ENCODE measurements at regions not wholly inside any gene's neighbourhood (a gene's known extent, or its start where the extent isn't known, plus 50 kb on each side); places are given as distances from the start of the nearest gene placed in this dataset.

DNA sequence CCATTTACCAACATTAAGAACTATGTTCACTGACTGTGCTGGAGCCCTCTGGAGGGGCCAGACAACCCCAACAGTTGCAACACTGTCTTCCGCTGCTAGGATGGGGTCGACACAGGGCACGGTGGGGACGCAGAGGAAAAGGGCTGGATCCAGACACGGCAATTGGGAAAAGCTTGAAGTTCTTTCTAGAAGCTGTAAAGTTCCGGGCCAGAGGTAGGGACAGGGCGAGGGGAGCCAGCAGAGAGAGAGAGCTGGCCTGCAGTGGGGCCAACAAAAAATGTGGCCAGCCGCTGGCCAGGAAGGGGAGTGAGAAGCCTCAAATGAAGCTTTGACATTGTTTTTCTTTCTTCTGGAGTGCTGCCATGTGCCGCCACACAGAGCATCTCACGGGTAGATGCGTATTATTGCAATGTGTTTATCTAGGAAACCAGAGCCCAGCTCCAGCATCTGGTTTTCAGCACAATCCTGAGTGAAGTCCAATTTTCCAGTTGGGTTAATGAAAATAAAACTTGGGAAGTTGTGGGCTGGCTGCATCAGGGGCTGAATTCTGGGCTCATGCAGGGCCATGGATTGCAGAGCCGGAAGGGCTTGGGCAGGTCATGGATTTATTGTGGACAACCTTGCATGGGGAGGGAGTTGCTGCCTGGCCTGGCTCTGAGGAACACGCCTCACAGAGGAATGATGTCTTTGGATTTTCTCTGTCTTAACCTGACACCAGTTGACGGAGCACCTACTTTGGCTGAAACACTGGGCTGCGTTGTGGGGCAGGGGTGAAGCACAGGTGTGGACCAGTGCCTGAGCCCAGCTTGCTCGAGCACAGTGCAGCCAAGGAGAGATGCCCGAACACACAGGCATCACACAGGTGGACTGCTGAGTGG lies 67.6 kb upstream of the AMPD3 start:
- no peak for DNase-seq

DNA sequence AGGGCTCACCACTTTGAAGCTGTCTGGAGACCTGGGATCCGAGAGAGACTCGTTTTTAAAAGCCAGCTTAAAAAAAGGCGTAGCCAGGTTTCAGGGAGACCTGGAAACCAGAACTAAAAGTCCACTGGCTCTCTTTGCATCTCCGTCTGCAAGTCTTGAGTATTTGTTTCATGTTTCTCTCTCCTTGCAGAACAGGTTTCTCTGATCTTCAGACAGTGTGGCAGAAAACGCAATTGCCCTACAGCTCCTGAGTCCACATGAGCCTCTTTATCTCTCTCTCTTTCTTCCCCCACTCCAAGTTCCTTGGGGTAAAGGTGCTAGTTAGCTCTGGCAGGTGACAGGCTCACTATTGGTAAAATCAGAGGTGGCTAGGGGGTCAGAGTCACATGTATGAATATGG lies 67.0 kb upstream of the AMPD3 start:
- DNase-seq: no peak

DNA sequence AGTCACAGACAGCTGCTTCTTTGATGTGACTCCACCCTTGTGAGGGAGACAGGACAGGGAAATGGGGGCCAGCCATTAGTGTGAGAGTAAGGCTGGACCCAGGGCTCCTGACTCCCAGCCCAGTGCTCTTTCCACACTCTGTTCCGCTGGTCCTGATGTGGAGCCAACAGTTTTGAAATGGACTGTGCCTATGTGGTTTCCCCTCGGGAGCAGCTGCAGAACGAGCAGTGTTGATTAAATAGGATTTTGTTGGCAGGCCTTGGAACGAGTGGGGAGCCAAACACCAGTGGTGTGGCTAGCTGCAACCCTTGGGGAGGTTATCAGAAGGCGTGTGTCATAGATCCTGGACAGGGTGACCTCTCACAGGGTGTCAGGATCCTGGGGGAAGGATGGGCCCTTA lies 66.5 kb upstream of the AMPD3 start:
- DNase-seq: no peak

DNA sequence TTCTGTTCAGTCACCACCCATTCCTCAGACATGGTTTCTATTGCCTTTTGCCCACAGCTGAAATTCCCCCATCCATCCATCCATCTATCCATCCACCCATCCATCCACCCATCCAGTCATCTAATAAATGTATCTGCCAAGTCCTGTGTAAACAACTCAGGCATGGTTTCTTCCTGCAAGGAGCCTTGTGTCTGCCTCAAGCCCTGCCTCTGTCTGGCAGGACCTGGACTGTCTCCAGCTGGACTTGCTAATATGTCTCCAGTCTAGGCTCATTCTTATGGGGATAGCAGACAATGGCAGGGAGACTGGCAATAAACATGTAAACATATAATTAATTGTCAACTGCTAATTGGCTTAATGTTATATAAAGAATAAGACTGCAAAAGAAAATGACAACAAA lies 64.7 kb upstream of the AMPD3 start:
- no peak for DNase-seq

DNA sequence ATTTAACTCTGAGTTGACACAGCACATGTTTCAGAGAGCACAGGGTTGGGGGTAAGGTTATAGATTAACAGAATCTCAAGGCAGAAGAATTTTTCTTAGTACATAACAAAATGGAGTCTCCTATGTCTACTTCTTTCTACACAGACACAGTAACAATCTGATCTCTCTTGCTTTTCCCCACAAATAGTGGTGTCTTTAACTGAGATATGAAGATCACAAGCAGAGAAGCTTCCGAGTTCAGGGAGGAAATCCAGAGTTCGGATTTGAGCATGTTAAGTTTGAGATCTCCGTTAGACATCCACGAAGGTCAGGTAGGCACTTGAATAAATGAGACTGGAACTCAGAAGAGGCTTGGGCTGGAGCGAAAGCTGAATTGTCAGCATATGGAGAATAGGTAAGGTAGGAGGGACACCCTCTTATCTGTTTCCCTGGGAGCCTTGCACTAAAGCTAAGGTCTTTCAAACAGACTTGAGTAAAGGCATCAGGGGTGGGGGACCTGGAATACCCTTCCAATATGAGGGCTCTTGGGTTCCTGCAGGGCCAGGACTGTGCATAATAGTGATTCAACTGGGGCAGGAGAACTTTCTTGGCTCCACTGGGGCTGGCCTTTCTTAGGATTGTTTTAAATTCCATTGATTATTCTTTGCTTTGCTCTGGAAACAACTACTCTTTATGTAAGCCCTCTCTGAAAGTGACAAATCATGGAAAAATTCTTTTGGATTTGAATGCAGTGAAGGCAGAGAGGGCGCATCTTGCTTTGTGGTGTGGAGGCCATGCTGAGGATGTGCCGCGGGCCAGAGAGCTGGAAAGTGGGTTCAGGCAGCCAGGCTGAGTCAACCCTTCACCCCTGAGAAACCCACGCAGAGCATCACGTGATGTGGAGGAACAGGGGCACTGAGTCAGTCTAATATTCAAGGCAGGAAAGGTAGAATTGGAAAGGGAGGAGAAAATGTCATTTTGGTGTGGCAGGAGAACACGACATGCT lies 62.7 kb upstream of the AMPD3 start:
- no peak for DNase-seq

DNA sequence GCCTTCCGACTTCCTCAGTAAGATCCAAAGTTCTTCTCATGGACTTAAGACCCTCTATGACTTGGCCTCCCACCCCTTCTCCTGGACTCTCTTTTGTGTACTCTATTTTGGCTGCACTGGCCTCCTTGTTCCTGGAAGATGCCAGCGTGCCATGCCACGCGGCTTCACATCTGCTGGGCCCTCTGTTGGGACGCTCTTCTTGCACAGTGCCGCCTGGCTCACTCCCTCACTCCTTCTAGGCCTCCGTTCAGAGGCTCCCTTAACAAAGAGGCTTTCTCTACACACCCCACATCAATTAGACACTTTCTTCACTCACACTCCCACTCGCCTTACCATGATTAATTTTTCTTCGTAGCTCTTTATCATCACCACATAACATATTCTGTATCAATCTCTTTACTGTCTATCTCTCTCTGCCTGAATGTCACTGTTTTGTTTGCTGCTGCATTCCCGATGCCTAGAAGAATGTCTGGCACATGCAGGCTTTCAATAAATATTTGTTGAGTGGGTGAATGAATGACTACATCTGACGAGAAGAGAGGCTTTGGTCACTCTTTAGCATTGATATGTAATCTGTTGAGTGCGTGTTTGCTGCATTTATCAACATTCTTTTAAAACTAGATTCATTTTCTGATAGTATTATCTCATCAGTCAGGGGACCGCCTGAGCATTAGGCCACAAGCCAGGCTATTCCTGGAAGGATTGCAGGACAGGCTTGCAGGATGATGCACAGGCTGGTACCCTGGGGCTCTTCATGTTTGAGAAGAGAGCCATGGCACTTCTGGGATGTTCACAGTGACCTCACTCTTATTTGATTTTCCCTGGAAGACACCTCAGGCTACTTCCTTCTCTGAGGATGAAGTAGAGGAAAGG lies 60.6 kb upstream of the AMPD3 start:
- no peak for DNase-seq

DNA sequence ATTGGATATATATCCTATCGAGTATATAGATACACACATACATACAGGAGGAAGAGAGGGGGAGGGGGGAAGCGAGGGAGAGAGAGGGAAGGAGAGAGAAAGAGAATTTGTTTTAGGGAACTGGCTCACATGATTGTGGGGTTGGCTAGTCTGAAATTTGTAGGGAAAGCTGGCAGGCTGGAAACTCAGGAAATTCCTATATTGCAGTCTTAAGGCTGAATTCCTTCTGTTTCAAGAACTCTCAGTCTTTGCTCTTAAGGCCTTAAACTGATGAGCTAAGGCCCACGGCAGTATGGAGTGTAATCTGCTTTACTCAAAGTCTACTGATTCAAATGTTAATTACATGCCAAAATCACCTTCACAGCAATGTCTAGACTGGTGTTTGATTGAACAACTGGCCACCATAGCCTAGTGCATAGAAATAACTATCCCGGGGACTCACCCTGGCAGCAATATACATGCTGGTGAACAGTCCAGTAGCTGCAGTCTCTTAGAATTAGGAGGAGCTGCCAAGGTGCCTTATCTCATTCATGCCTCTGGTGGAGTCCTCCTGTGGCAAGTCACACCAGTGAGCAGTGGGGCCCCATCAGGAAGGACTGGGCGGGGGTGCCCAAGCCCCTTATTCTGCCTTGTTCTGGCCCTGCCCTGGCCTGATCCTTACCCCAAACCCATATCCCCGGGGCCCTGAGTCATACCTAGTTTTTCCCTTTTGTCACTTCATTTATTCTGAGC lies 59.7 kb upstream of the AMPD3 start:
- no peak for DNase-seq

DNA sequence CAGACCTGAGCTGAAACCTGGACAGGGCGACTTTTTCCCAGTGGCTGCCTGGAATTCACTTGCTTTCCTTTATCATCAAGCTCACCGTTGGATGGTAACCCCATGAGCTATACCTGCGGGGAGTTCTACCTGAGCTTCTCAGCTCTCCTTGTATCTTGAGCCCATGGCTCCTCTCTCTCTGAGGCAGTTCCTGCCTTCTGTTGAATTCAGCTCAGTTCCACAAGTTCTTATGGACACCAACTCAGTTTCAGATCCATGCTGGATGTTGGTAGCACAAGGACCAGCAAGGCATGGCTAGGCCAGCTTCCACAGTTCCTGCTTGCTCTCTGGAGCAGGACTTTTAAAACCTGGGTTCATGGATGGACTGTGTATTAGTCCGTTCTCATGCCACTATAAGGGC lies 58.3 kb upstream of the AMPD3 start:
- no peak for DNase-seq

DNA sequence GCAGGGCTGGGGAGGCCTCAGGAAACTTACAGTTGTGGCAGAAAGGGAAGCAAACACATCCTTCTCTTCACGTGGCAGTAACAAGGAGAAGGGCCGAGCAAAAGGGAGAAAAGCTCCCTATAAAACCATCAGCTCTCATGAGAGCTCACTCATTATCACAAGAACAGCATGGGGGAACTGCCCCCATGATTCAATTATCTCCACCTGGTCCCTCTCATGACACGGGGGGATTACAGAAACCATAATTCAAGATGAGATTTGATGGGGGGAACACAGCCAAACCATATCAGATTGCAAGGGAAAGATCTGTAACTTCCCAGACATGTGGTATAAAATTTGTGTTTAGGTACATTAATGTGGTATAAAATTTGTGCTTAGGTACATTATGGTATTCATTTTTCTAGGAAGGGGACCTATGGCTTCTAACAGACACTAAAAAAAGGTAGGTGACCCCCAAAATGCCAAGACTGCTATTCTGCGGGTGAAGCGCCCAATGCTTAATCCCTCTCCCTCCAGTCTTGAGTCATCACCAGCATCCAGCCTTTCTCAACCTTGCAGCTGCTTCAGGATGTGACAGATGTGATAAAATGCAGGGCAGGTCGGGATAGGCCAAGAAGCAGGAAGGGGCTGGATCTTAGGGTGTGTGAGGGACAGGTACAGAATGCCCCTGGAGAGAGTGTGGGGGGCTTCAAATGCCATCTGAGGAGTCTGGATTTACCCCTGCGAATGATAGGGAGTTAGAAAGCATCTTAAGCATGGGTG lies 57.7 kb upstream of the AMPD3 start:
- no peak for DNase-seq

DNA sequence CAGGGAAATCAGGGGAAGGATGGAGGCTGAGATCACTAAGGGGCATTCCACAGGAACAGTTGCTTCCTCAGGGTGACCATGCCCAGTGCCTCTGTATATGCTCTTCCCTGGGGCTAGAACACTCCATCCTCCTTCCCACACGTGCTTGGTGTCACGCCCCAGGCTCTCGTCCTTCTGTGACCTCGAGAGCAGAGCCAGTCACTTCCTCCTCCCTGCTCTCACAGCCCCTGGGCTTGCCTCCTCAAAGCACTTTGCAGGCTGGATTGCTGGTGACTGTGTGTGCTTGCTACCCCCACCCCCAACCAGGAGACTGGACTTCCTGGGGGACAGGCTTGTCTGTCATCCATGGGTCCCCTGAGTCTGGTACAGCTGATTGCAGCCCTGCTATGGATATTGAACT lies 56.5 kb upstream of the AMPD3 start:
- DNase-seq: no peak

DNA sequence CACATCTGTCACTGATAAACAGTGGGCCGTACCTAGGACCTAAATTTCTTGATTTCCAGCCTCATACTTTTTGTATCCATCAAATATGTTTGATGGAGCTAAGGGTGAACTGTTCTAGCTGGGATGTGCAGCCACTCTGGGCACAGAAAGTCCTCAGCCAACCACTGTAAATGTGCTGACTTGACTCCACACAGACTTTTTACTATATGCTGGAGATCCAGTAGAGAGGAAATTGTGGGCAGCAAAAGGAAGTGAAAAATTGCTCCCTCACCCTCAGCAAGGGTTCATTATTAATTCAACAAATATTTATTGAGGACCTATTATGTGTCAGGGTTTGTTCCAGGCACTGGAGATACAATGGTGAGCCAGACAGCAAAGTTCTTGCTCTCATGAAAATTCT lies 54.2 kb upstream of the AMPD3 start:
- DNase-seq: no peak

DNA sequence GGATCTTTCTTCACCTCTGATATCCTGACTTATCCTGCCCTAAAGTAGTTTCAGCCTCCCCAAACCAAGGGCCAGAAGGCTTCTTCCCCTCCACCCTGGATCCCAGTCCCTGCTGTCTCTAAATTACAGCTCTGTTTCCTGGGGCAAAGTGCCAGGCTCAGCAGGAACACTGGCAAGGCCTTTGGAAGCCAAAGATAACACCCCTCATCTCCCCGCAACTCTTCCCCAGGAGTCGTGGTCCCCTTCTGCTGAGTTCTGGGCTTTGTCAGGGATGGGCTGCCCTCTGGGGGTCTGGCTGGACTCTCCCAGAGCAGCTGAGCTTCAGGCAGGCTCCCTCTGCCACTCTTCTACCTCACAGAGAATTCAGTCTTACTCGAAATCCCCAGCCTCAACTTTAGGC lies 53.8 kb upstream of the AMPD3 start:
- DNase-seq: no peak

DNA sequence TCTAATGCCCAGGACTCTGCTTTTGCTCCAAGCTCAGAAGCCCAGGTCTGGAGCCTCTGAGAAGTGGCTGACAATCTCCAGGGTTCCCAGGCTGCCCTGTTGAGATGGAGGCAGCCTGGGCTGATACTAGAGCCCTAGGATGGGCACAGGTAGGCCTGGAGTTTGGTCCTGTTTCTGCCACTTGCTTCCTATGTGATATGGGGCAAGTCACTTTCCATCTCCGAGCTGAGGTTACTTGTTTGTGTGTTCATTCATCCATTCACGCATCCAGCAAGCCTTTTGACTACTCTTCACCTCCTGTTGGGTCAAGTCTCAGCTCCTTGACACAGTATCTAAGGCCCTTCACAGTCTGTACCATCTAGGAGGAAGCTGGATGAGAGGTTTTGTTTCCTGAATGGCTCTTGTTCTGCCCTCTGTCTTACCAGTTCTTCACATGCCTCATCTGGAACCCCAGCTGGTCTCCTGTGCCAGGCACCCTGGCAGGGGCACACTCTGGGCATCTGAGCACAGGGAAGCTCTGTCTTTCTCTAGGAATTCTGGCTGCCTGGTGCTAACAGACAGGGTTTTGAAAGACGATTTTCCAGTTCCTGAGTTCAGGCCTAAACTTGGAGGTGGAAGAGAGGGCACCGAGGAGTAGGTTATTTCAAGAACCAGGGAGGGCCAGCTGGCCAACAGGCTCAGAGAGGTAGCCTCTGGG lies 53.2 kb upstream of the AMPD3 start:
- no peak for DNase-seq
